Spleen (tissue), 7 donors: ENCODE measurements at regions not wholly inside any gene's neighbourhood (a gene's known extent, or its start where the extent isn't known, plus 50 kb on each side); places are given as distances from the start of the nearest gene placed in this dataset.

Source experiments
- POLR2AphosphoS5 ChIP-seq, 3 donors: sonication (generic); formaldehyde crosslinking; IDR thresholded peaks; one replicate each; pipeline ENCODE4 v1.5.1; 2017; ENCODE audit warnings: antibody characterized with exemption in 3 of 3
- TF ChIP-seq, protein P1 (sequence below), 11 experiments: fragments of 200-600 bp in 7 of 11; fragments of 450-650 bp in 4 of 11; sonication (generic) in 4 of 11; IDR thresholded peaks in 8 of 11; conservative IDR thresholded peaks in 3 of 11; 1 replicate in 7 of 11; 2 replicates in 4 of 11; pipeline versions ENCODE4 v1.4.0 to v1.8.0; 2016 to 2021; ENCODE audit warnings: antibody characterized with exemption in 11 of 11, inconsistent platforms in 4 of 11, mild to moderate bottlenecking in 1 of 11
- donor health status: DM: no; HTN: no; CAD: no; lungs with moderate emphysema.
- donor health status: DM: no; HTN: no; CAD: no.
- donor health status: DM: no; HTN: no; CAD: no.

DNA sequence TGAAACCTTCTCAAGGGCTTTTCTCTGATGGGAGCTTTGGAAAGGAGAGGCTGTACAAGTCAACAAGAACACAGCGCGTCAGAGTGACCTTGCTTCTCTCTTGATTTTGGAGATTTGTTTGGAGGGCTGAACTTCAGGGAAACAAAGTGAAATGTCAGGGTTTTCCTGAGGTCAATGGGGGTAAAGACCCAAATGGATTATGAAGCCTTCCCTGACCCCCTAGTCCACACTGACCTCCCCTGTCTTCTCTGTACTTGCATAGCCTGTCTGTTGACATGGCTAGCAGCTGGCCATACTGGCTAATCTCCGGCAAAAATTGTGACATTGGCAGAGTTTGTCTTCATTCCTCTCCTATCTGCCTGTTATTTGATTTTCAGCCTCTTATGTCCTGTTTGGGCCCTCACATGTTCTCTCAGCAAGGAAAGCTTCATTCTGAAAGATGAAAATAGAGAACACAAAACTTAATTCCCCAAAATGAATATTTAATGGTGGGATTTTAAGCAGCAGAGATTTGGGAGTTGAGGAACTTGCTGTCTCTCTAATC lies 149.3 kb upstream of the HAAO start:
- no peak for TF ChIP-seq POLR2AphosphoS5 (IDR thresholded peaks at IDR 0.05)
- TF ChIP-seq, protein P1, sequence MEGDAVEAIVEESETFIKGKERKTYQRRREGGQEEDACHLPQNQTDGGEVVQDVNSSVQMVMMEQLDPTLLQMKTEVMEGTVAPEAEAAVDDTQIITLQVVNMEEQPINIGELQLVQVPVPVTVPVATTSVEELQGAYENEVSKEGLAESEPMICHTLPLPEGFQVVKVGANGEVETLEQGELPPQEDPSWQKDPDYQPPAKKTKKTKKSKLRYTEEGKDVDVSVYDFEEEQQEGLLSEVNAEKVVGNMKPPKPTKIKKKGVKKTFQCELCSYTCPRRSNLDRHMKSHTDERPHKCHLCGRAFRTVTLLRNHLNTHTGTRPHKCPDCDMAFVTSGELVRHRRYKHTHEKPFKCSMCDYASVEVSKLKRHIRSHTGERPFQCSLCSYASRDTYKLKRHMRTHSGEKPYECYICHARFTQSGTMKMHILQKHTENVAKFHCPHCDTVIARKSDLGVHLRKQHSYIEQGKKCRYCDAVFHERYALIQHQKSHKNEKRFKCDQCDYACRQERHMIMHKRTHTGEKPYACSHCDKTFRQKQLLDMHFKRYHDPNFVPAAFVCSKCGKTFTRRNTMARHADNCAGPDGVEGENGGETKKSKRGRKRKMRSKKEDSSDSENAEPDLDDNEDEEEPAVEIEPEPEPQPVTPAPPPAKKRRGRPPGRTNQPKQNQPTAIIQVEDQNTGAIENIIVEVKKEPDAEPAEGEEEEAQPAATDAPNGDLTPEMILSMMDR (IDR thresholded peaks at IDR 0.05 in 8 of 11, conservative IDR thresholded peaks at IDR 0.05 in 3 of 11) = no peak
